ENCODE measurements at regions not wholly inside any gene's neighbourhood (a gene's known extent, or its start where the extent isn't known, plus 50 kb on each side); places are given as distances from the start of the nearest gene placed in this dataset.

- WGBS (ENCODE audit: low lambda C conversion rate, missing lambda C conversion rate), result 82% methylated on average over 4 of the region's 4 CpGs
- no peak overlapping the region for H3K27ac ChIP-seq
These were observed 361.6 kb downstream of the FGFR2 start for GRCh38 chr10:121236621-121237020.

DNA sequence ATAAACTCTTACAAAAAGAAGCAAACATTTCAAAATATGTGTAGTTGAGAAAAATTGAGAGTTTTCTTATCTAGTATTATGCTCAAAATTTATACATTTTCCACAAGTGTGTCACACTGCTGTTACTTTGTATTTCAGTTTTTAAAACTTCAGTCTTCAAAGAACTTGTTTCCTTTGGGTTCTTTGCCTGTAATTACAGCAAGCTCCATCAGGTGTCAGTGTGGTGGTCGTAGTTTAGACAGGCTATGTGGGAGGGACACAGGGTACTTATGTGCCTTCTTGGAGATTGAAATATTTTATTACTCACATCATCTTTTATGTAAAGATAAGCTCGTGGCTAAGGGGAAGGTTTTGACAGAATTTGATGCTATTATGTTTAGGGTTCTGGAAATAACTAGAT lies 360.5 kb downstream of the FGFR2 start:
- H2AFZ ChIP-seq, result no peak overlapping the region
- H3K9me3 ChIP-seq (ENCODE audit: low read depth), result no peaks in the 10 kb centered on the region
- H3K27ac ChIP-seq, result no peak overlapping the region
- no peaks in the 10 kb centered on the region for H3K27me3 ChIP-seq
- no peak overlapping the region for H3K4me3 ChIP-seq
- H3K36me3 ChIP-seq (replicated peaks; ENCODE audit: insufficient read depth, low read depth), result no peaks in the 10 kb centered on the region
- H4K20me1 ChIP-seq (ENCODE audit: insufficient read depth, poor library complexity, severe bottlenecking), result no peaks in the 10 kb centered on the region
- H3K9me2 ChIP-seq (replicated peaks; ENCODE audit: insufficient read depth), result no peaks in the 10 kb centered on the region
- 93% methylated on average over 2 of the region's 2 CpGs for WGBS (ENCODE audit: low lambda C conversion rate, missing lambda C conversion rate)
- no peaks in the 10 kb centered on the region for H3K79me2 ChIP-seq
- peaks cover 9% of the 10 kb centered on the region for H3K4me1 ChIP-seq (ENCODE audit: insufficient read depth)
- TF ChIP-seq CTCF (IDR thresholded peaks at IDR 0.05; ENCODE audit: poor library complexity) (no peak), EZH2phosphoT487 (IDR thresholded peaks at IDR 0.05; ENCODE audit: low read depth, severe bottlenecking, unreplicated experiment) (no peak), EZH2 (IDR thresholded peaks at IDR 0.05; ENCODE audit: borderline replicate concordance) (no peak)
- no peak for DNase-seq (ENCODE audit: low spot score)
- H3K4me2 ChIP-seq, result no peak overlapping the region

More at GRCh38 chr10:121236621-121237020, 361.6 kb downstream of the FGFR2 start:
- no peaks in the 10 kb centered on the region for H3K9me2 ChIP-seq (replicated peaks; ENCODE audit: insufficient read depth)
- no peak overlapping the region for H2AFZ ChIP-seq
- H3K9me3 ChIP-seq (ENCODE audit: low read depth), result no peaks in the 10 kb centered on the region
- DNase-seq (ENCODE audit: low spot score), result no peak
- peaks cover 9% of the 10 kb centered on the region for H3K4me1 ChIP-seq (ENCODE audit: insufficient read depth)
- no peaks in the 10 kb centered on the region for H3K79me2 ChIP-seq
- no peak overlapping the region for H3K4me3 ChIP-seq
- no peaks in the 10 kb centered on the region for H3K36me3 ChIP-seq (replicated peaks; ENCODE audit: insufficient read depth, low read depth)
- TF ChIP-seq CTCF (IDR thresholded peaks at IDR 0.05; ENCODE audit: poor library complexity) (no peak), EZH2phosphoT487 (IDR thresholded peaks at IDR 0.05; ENCODE audit: low read depth, severe bottlenecking, unreplicated experiment) (no peak), EZH2 (IDR thresholded peaks at IDR 0.05; ENCODE audit: borderline replicate concordance) (no peak)
- no peaks in the 10 kb centered on the region for H3K27me3 ChIP-seq
- no peak overlapping the region for H3K4me2 ChIP-seq
- H4K20me1 ChIP-seq (ENCODE audit: insufficient read depth, poor library complexity, severe bottlenecking), result no peaks in the 10 kb centered on the region

GRCh38 chr10:121240011-121240410 lies 358.2 kb downstream of the FGFR2 start:
- peak overlapping the region; percentile 79 for H3K27ac ChIP-seq
- WGBS (ENCODE audit: low lambda C conversion rate, missing lambda C conversion rate), result 87% methylated on average over 4 of the region's 4 CpGs
- H3K4me2 ChIP-seq, result no peak overlapping the region
- TF ChIP-seq CTCF (IDR thresholded peaks at IDR 0.05; ENCODE audit: poor library complexity) (no peak), EZH2phosphoT487 (IDR thresholded peaks at IDR 0.05; ENCODE audit: low read depth, severe bottlenecking, unreplicated experiment) (no peak), EZH2 (IDR thresholded peaks at IDR 0.05; ENCODE audit: borderline replicate concordance) (no peak)
- H2AFZ ChIP-seq, result no peak overlapping the region
- H3K9me3 ChIP-seq (ENCODE audit: low read depth), result no peaks in the 10 kb centered on the region
- no peaks in the 10 kb centered on the region for H3K79me2 ChIP-seq
- H3K4me1 ChIP-seq (ENCODE audit: insufficient read depth), result peaks cover 6% of the 10 kb centered on the region
- no peak overlapping the region for H3K4me3 ChIP-seq
- H3K36me3 ChIP-seq (replicated peaks; ENCODE audit: insufficient read depth, low read depth), result no peaks in the 10 kb centered on the region
- no peaks in the 10 kb centered on the region for H3K9me2 ChIP-seq (replicated peaks; ENCODE audit: insufficient read depth)
- H4K20me1 ChIP-seq (ENCODE audit: insufficient read depth, poor library complexity, severe bottlenecking), result no peaks in the 10 kb centered on the region
- H3K27me3 ChIP-seq, result no peaks in the 10 kb centered on the region
- DNase-seq (ENCODE audit: low spot score), result peak; percentile 56

- peak; percentile 13 for DNase-seq (ENCODE audit: low spot score)
- H3K4me2 ChIP-seq, result no peak overlapping the region
- no peaks in the 10 kb centered on the region for H4K20me1 ChIP-seq (ENCODE audit: insufficient read depth, poor library complexity, severe bottlenecking)
- H3K9me3 ChIP-seq (ENCODE audit: low read depth), result no peaks in the 10 kb centered on the region
- H3K9me2 ChIP-seq (replicated peaks; ENCODE audit: insufficient read depth), result no peaks in the 10 kb centered on the region
- peak overlapping the region; percentile 79 for H3K27ac ChIP-seq
- H2AFZ ChIP-seq, result no peak overlapping the region
- H3K4me3 ChIP-seq, result no peak overlapping the region
- peaks cover 10% of the 10 kb centered on the region for H3K4me1 ChIP-seq (ENCODE audit: insufficient read depth)
- 72% methylated on average over 2 of the region's 2 CpGs for WGBS (ENCODE audit: low lambda C conversion rate, missing lambda C conversion rate)
- no peaks in the 10 kb centered on the region for H3K79me2 ChIP-seq
- TF ChIP-seq CTCF (IDR thresholded peaks at IDR 0.05; ENCODE audit: poor library complexity), result no peak
- TF ChIP-seq EZH2 (IDR thresholded peaks at IDR 0.05; ENCODE audit: borderline replicate concordance), result no peak
- no peak for TF ChIP-seq EZH2phosphoT487 (IDR thresholded peaks at IDR 0.05; ENCODE audit: low read depth, severe bottlenecking, unreplicated experiment)
- no peaks in the 10 kb centered on the region for H3K36me3 ChIP-seq (replicated peaks; ENCODE audit: insufficient read depth, low read depth)
- no peaks in the 10 kb centered on the region for H3K27me3 ChIP-seq
These were observed 357.7 kb downstream of the FGFR2 start for GRCh38 chr10:121240556-121240955.
